ENCODE measurements at regions not wholly inside any gene's neighbourhood (a gene's known extent, or its start where the extent isn't known, plus 50 kb on each side); places are given as distances from the start of the nearest gene placed in this dataset.

DNA sequence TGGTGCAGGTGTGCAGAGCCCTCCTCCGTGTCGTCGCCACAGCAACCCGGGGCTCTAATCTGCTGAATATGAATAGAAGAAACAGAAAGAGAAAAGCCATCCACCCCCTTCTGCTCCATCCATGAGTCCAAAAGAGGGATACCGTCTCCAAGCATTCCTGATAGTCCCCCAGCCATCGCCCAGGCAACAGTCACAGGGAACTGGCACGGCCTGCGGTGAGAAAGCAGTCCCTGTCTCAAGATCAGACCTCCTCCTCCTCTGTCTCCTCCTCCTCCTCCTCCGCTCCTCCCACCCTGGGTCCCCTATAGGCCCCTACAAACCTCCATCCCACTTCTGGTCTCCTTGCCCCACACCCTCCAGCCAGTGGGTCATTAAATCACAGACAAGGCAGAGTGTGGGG lies 308.1 kb upstream of the MPDZ start:
- CTCF ChIA-PET (ENCODE audit: low intra/inter-chr PET ratio), result no interaction called here
- DNase-seq (ENCODE audit: extremely low read depth in 1 of 4, low spot score in 3 of 4) (no peak), ATAC-seq (no peak), FAIRE-seq (no peak)
- H3K9me1 ChIP-seq (ENCODE audit: control insufficient read depth, insufficient read depth, low read length), result no peaks in the 10 kb centered on the region
- POLR2A ChIA-PET, result no interaction called here
- no peaks in the 10 kb centered on the region for H3K9me3 ChIP-seq (replicated peaks; ENCODE audit: control insufficient read depth, insufficient read depth, low read depth, low read length)
- H3K79me2 ChIP-seq (ENCODE audit: control insufficient read depth, insufficient read depth, low read length), result no peaks in the 10 kb centered on the region
- WGBS (ENCODE audit: insufficient coverage, low coverage, missing lambda C conversion rate), result 0% methylated on average over 3 of the region's 9 CpGs
- no peaks in the 10 kb centered on the region for H3K27me3 ChIP-seq (ENCODE audit: control insufficient read depth in 2 of 2, insufficient read depth in 2 of 2, low read length in 2 of 2)
- H4K20me1 ChIP-seq (replicated peaks; ENCODE audit: control insufficient read depth, insufficient read depth, low read length), result no peaks in the 10 kb centered on the region
- no peak overlapping the region for H3K4me2 ChIP-seq (ENCODE audit: insufficient read depth, low read length)
- no peak overlapping the region for H3K4me3 ChIP-seq
- intact Hi-C loops (cut with micrococcal nuclease) (no loop called here), in situ Hi-C loops (cut with MboI) (no loop called here)
- no peak overlapping the region for H3K27ac ChIP-seq (ENCODE audit: extremely low read depth, low read depth, low read length)
- H2AFZ ChIP-seq (ENCODE audit: low read depth, low read length), result no peak overlapping the region
- no peaks in the 10 kb centered on the region for H3K4me1 ChIP-seq (replicated peaks in 1 of 2; ENCODE audit: control insufficient read depth in 2 of 2, insufficient read depth in 2 of 2, low read length in 2 of 2)
- H3K36me3 ChIP-seq (ENCODE audit: control insufficient read depth, insufficient read depth, low read length), result no peaks in the 10 kb centered on the region
- no peak overlapping the region for H3K9ac ChIP-seq (ENCODE audit: insufficient read depth in 1 of 2, low read depth in 2 of 2, low read length in 2 of 2)
- no TSS peak for BruUV-seq (replicated peaks)
- TF ChIP-seq, protein P1, sequence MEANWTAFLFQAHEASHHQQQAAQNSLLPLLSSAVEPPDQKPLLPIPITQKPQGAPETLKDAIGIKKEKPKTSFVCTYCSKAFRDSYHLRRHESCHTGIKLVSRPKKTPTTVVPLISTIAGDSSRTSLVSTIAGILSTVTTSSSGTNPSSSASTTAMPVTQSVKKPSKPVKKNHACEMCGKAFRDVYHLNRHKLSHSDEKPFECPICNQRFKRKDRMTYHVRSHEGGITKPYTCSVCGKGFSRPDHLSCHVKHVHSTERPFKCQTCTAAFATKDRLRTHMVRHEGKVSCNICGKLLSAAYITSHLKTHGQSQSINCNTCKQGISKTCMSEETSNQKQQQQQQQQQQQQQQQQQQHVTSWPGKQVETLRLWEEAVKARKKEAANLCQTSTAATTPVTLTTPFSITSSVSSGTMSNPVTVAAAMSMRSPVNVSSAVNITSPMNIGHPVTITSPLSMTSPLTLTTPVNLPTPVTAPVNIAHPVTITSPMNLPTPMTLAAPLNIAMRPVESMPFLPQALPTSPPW (CRISPR knock-in tag; IDR thresholded peaks at IDR 0.05), result no peak
- TF ChIP-seq, protein P2, sequence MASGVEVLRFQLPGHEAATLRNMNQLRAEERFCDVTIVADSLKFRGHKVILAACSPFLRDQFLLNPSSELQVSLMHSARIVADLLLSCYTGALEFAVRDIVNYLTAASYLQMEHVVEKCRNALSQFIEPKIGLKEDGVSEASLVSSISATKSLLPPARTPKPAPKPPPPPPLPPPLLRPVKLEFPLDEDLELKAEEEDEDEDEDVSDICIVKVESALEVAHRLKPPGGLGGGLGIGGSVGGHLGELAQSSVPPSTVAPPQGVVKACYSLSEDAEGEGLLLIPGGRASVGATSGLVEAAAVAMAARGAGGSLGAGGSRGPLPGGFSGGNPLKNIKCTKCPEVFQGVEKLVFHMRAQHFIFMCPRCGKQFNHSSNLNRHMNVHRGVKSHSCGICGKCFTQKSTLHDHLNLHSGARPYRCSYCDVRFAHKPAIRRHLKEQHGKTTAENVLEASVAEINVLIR (CRISPR knock-in tag; IDR thresholded peaks at IDR 0.05), result no peak
- no peak for TF ChIP-seq NR4A1 (CRISPR knock-in tag; IDR thresholded peaks at IDR 0.05)
- TF ChIP-seq NR4A1 (tag; IDR thresholded peaks at IDR 0.05), result no peak
- no peak for TF ChIP-seq ZNF408 (CRISPR knock-in tag; IDR thresholded peaks at IDR 0.05; ENCODE audit: low read depth)
- TF ChIP-seq, protein P3, sequence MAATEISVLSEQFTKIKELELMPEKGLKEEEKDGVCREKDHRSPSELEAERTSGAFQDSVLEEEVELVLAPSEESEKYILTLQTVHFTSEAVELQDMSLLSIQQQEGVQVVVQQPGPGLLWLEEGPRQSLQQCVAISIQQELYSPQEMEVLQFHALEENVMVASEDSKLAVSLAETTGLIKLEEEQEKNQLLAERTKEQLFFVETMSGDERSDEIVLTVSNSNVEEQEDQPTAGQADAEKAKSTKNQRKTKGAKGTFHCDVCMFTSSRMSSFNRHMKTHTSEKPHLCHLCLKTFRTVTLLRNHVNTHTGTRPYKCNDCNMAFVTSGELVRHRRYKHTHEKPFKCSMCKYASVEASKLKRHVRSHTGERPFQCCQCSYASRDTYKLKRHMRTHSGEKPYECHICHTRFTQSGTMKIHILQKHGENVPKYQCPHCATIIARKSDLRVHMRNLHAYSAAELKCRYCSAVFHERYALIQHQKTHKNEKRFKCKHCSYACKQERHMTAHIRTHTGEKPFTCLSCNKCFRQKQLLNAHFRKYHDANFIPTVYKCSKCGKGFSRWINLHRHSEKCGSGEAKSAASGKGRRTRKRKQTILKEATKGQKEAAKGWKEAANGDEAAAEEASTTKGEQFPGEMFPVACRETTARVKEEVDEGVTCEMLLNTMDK (IDR thresholded peaks at IDR 0.05; ENCODE audit: borderline replicate concordance, insufficient read depth, low read depth, low read length, poor library complexity, severe bottlenecking), result no peak

Data from K562 (cell line).